GM23248 (cell line): ENCODE measurements at regions not wholly inside any gene's neighbourhood (a gene's known extent, or its start where the extent isn't known, plus 50 kb on each side); places are given as distances from the start of the nearest gene placed in this dataset.

Source experiments
- EZH2 ChIP-seq: fragments of 200-600 bp; sonication (generic); IDR thresholded peaks from 2 replicates; pipeline ENCODE4 v1.6.1; 2018; ENCODE audit warnings: antibody characterized with exemption, mild to moderate bottlenecking; ENCODE audit not compliant: insufficient read depth, poor library complexity, severe bottlenecking
- EZH2phosphoT487 ChIP-seq: fragments of 200-600 bp; sonication (generic); IDR thresholded peaks from 2 replicates; pipeline ENCODE4 v1.6.1; 2018; ENCODE audit warnings: antibody characterized with exemption, moderate library complexity, mild to moderate bottlenecking, low read depth; ENCODE audit not compliant: insufficient read depth

DNA sequence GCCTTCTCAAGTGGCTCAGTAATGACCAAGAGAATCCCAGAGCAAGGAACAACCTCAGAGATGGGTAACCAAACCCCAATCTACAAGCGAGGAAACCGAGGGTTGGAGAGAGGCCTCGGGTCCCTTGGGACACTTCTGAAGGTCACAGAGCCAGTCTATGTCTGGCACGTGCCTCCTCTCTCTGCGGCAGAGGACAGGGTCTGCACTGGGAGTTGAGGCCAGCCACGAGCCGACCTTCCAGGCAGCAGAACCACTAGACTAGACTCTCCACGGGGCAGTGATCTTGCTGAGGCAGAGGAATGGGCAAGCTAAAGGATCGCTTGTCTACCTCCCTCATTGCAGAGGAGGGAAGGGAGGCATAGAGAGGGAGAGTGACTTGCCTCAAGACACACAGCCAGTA lies 100.6 kb upstream of the SMAD3 start:
- TF ChIP-seq EZH2 (no peak), EZH2phosphoT487 (no peak)
